ENCODE measurements at regions not wholly inside any gene's neighbourhood (a gene's known extent, or its start where the extent isn't known, plus 50 kb on each side); places are given as distances from the start of the nearest gene placed in this dataset.
"Not testable (repeated sequence)": the region's sequence is repeated elsewhere in the genome, so short reads cannot be mapped to it uniquely, and the experiment has no call there.

DNA sequence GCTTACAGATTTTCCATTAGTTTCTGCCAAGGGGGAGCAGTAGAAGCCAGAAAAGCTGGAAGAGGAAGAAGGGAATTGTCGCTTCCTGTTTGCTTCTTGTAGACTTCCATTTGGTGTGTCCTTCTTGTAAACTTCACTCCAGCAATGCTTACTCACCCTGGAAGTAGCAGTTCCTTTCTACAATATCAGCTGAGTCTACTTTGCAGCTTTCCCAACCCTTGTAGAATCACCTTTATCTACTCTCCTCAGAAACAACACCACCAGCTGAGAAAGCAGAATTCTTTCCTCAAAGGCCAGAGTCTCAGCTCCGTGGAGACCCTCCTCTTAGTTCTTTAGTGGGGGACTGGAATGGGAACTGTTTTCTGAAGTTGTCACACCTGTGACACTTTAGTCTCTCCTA lies 1136.7 kb upstream of the TMPRSS15 start:
- DNase-seq, result no peak

DNA sequence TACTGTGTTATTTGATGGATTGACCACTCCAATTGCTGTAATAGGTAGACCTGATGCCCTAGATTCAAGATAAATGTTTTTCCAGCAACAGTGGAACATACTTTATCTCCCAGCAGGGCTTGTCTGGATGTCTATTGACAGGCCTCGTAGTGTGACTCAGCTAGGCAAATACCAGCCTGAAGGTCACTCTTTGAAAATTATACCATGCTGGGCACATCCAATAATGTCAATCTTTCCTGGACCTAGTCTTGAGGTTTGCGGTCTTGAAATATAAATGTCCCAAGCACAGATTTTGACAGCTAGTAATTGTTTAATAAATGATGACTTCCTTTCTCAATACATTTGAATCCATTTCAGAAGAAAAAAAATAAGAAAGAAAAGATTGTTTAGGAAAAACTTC lies 1138.0 kb upstream of the TMPRSS15 start:
- no peak for DNase-seq

DNA sequence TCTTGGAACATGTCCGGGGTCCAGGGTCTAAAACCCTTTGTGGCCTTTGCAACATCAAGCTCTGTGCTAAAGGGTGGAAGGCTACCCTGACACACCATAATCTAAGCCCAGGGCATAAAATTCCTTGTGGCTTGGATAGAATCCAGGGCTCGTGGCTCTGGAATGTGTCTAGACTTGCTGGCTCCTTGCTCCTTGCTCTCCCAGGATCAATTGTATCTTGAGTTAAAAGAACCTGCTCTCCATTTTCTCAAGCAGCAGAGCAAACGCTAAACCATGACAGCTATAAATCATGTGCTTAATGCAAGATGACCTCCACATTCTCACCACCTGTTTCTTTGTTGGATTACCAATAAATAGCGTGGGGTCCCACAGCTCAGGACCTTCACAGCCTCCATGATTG lies 1140.9 kb upstream of the TMPRSS15 start:
- not testable (repeated sequence) for DNase-seq

DNA sequence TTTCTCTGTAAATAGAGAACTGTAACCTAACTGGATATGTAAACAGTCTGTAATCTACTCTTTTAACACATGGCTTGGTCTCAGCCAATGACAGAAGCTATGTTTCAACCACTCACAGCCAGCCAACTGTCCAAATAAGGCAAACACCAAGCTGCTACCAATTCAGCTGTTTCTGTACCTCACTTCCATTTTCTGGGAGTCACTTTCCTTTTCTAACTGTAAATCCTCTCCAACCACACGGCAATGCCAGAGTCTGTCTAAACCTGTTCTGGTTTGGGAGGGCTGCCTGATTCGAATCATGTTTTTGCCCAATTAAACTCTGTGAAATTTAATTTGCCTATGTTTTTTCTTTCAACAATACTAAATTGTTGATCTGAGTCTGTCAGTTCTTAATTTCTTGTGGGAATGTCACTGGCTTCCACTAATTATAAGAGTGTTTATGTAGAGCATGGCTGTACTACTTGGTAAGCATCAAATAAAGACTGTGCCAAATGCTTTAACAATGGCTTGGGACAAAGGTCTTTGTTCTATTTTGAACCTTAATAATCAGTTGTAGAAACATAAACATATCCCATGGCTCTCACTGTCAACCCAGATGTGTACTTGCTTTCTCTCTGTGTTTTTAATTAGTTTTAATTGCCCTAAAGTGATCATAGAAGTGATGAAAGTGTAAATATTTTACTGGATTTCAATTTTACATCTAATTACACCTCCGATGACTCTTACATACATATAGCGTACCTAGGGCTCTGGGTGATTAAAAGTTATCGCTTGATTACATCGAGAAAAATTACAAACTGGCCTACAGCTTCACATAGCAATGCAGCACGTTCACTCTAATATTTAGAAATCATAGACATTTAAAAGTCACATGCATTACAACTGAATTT lies 1144.6 kb upstream of the TMPRSS15 start:
- no peak for DNase-seq

DNA sequence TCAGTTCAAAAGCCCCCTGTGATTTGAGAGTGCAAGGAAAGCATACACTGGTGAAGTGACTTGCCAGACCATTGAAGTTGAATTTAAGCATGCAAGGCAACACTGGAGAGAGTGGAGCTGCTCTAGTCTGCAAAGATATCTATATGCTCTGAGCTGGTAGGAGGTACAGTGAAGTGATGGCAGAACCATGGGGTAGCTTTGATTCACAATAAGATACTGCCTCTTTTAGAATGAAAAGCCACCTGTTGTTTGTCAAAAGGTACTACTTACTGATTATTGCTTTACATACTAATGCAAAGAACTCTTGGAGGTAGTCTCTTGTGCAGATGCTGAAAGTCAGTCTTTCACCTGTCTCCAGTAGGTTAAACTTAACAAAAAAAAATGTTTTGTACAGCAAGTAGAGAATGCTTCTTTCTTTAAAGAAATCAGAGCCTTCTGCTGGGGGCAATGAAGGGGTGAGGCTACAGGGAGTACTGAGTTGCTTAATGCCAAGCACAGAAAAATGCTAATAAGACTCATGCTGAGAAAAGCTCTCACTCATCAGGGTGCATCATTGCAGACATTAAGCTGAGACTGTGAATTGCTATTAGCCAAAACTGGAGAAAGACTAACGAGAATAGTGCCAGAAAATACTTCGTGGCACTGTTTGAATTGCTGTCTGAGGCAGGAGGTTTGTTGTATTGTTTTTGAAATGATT lies 1150.5 kb upstream of the TMPRSS15 start:
- no peak for DNase-seq

DNA sequence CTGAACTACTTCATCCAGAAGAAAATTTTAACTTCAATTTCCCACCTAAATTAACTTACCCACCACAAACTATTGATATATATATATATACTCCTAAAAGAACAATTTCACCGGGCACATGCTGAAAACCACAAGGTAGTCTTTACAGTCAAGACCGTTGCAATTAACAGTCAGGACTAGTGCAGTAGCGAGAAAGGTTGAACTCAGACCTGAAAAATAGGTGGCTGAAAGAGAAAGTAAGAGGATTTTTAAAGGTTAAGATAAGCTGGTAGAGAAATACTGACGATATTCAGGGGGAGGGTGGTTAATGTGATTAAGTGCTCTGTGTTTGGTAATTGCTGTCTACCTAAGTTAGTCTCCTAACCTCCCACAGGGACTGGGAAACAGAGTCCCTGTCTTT lies 1153.5 kb upstream of the TMPRSS15 start:
- DNase-seq, result no peak

DNA sequence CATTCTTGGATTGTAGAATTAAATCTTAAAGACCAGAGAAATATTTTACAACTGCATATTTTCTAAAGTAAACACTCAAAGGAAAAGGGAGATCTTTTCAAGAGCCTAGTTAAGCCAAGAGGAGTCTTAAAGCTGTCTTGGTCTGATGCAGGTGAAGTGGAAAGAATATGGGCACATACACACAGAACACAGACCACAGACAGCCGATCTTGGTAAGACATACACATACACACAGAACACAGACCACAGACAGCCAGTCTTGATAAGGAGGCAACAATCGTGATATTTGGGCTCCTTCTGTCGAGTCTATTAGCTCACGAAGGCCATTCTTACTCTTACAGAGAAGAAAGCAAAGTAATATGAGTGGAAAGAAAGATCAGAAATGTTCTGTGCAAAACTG lies 1153.9 kb upstream of the TMPRSS15 start:
- DNase-seq, result no peak

DNA sequence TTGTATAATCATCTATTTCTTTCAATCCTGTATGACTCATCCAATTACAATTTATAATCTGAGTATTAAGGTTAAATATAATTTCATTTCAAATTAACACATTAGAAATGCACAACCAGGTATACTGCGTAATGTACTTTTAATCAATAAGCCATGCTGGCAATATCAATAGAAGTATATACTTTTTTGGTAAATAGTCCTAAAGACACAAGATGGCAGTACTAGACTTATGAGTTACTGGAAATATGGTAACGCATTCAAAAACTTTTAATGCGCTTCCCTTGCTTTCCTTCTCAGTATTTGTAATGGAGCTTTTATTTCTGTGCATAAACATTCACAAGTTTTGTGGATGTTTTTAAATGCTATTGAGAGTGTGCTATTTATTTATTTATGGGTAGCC lies 1162.0 kb upstream of the TMPRSS15 start:
- no peak for DNase-seq

DNA sequence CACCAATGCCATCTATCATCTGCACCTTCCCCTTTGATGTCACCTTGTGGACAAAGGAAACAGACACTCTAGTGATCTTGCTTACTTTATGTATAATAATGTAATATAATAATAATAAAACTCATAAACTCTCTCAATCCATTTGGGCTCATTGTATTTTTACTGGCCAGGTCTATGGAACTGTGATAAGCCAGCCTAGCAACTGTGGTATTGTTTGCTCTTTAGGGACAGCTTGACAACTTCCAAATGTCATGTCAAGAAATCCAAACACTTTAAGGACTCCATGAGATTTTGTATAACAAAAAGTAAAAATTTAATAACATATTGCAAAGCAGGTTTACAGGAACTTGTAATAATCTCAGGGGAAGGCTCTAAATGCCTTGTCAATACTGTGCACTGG lies 1163.4 kb upstream of the TMPRSS15 start:
- DNase-seq, result no peak

DNA sequence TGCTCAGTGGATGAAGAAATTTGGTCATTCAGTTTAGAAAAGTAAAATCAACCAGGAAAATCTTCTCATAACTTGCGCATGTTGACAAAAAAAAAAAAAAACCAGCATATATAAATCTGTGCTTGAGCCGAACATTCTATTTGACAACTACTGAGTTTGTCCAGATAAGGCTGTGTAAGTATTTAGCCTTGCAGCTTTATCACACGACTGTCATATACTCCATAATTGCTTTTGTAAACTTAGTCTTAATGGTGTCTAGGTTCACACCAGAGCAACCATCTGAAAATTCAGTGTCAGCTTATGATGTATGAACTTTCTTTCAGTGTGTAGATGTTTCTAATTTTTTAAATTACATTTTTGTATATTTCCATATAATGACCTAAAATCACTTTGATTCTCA lies 1173.8 kb upstream of the TMPRSS15 start:
- DNase-seq, result no peak

DNA sequence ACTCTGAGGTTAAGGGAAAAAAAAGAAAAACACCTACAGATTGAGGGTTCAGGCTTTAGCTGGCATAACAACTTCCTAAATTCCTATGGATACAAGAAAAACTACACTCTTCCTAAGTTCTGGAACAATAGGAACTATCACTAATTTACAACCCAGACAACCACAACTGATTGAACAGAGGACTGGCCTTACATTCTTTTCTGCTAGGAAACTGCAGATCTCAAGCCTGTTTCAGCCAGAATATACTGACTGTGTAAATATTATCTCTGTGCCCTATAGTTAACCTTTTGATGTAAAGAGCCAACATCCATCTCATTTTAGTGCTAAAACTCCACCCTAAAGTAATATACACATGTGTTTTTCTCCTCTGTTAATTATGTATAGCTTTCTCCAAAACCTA lies 1186.5 kb upstream of the TMPRSS15 start:
- no peak for DNase-seq

DNA sequence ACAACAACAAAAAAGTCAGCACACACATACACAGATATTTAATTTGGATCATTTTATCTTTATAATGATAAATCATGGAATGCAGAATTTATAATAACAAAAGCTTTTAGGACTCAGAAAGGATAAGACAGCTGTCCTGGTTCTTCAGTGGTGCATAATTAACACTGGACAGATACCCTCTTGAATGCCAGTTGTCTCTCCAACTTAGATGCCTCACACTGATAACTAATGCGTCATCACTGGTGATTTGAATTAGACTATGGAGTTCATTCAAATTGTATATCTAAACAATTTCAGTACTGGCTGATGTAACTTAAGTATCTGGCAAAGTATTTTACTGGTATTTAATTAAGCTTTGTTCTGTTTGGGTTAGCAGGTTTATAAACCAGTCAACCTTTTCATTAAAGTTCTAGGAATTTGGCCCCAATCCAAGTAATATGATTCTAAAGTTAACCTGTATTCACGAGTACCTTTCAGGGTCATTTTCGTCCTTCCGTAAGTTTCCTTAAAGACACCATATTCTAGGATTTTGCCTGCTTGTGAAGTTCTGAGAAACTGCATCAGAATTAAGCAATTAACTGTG lies 1199.5 kb upstream of the TMPRSS15 start:
- DNase-seq, result no peak

DNA sequence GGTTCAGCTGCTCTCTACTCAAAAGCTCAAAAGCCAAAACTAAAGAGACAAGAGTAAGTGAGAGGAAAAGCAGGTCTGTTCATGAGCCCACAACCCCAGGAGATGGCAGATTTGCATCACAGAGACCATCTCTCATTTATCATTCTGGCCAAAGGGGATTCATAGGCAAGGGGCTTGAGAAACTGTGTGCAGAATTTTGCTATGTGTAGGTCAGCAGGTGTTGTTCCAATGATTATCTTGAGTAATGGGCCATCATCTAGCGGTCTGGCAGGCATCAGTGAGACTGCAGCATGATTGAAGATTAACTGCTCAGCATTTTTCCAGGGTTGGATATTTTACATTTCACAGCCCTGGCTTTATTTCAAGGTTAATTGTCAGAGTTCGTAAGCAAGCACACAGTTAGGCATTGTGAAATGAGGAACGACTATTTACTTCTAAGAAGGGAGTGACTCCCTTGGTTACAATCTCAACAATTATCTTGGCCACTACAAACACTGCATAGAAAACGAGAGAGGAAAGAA lies 1204.6 kb upstream of the TMPRSS15 start:
- no peak for DNase-seq

DNA sequence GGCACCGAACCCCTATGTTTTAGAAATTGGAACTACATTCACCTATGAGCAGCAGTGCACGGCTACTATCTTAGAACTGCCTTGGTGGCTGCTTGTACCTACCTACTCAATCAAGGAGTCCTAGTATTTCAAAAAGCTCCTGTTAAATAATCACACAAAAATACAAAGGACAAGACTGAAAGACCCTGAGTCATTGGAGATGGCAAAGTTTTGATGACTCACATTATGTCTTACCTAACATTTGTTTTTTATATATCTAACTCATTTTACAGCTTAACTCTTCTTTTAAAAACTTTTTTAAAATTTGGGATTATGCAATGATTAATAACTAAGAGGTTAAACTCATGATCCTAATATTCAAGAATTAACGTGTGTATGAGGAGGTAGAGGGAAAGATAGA lies 1206.0 kb upstream of the TMPRSS15 start:
- DNase-seq, result no peak

DNA sequence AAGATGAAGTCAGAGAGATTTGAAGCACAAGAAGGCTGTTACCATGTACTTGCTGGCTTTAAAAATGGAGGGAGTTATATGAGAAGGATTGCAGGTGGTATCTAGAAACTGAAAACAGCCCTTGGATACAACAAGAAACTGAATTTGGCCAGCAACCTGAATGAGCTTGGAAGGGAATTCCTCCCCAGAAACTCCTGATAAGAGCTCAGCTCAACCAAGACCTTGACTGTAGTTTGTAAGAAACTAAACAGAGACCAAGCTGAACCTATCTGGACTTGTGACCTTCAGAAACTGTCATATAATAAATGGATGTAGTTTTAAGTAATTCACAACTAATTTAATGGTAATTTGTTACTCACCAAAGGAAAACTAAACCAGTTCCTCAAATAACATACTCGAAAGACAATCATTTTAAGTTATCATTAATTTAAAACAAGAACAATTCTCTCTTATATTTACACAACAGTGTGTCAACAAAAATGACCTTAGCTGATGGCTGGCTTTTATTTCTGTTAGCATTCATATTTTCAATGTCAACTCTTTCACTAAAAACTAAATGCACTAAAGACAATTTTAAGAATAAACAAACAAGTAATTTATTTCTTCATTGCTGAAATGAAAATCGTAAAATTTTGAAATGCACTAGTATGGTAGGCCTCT lies 1218.4 kb upstream of the TMPRSS15 start:
- DNase-seq, result no peak

DNA sequence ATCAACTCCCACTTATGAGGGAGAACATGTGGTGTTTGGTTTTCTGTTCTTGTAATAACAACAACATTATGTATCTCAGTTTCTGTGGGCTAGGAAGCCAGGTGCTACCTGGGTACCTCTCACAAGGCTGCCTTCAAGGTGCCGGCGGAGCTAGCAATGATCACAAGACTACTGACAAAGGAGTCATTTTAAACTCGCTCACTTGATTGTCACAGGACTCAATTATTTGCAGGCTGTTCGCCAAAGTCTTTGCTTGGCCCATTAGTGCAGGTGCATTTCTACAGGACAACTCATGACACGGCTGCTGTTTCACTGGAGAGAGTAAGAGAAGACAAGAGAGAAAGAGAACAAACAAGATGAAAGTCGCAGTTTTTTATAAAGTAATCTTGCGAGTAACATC lies 1237.4 kb upstream of the TMPRSS15 start:
- DNase-seq, result no peak

DNA sequence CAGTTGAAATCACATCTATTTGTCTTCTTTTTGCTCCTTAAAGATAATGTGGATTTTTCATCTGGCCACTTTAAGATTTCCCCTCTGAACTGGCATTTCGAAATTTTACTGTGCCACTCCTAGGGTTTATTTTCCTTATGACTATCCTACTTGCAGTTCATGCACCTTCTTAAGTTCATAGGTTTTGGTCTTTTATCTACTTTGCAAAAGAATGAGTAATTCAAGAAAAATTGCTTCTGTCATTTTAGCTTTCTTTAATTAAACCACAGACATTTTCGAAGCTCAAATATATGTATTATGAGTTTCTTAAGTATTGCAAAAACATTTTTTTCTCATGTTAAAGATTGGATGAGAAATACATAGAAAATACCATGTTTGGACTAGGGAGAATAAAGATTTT lies 1244.8 kb upstream of the TMPRSS15 start:
- DNase-seq, result no peak

DNA sequence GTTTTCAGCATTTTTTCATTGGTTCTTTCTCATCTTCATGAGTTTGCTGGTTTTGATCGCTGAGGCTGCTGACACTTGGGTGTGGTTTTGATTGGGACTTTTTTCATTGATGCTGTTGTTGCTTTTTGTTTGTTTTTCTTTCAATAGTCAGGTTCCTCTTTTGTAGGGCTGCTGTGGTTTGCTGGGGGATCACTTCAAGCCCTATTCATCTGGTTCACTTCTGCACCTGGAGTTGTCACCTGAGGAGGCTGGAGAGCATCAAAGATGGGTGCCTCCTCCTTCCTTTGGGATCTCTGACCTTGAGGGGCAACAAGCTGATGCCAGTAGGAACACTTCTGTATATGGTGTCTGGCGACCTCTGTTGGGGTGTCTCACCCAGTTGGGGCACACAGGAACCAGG lies 1279.9 kb upstream of the TMPRSS15 start:
- no peak for DNase-seq

DNA sequence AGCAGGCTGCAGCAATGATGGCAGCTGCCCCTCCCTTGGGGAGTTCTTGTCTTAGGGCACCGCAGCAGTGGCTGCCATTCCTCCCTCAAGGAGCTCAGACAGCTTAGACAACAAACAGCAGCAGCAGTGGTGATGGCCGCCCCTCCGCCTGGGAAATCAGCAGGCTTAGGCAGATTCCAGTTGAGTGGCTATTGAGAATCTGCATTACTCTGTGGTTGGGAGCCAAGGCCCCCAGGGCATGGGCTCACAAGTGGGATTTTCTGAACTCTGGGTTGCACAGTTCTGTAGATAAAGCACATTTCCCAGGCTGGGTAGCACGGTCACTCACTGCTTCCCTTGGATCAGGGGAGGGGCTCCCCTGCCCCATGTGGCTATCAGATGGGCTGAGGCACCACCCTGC lies 1280.7 kb upstream of the TMPRSS15 start:
- DNase-seq, result no peak

DNA sequence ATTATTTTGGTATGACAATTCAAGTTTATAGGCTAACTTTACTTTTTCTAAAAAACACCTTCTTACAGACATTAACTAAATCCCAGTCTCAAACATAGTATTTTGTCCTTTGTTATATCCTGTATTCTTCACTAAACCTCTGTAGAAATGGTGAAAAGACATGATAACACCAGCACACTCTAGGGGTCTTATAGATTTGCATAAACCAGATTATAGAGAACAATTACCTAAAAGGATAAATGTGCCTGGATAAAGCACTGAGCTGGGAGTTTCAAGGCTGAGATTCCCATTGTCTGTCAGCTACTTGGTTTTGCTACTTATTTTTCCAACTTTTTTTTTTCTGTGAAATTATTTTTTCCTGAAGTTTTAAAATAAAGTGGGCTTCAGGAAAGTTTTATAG lies 1288.6 kb upstream of the TMPRSS15 start:
- DNase-seq, result no peak

DNA sequence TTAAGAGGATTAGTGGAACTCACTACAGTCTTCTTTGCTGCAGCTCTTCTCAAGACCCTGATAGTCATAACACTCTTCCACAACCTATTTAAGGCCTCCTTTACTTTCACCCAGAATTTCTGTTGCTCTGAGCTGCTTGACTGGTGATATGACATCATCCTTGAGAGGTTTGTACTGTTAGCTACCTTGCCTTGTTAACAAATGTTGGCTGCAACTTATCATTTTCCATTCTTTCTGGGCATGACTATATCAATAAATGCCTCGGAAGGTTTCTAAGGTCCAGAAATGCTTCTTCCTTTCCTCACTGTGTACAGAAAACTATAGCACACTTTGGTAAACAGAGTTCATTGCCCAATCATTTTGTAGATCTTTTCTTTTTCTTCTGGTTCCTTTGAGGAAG lies 1292.2 kb upstream of the TMPRSS15 start:
- DNase-seq, result no peak

DNA sequence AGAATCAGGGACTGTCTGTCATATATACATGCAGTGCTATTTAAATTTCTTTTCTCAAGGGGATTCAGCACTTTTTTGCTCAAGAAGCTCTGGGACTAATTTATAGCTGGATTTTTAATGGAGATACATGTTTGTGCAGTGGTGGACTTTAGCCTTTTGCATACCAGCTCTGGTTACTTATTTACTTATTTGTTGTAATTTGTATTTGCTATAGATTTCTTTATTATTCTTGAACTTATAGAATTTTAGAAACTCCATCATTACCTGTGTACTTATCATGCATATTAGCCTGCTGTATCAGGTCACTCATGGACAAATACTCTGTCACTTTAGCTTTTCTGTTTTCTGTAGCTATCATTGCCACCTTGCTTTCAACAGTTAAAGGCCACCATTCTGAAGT lies 1296.9 kb upstream of the TMPRSS15 start:
- no peak for DNase-seq

DNA sequence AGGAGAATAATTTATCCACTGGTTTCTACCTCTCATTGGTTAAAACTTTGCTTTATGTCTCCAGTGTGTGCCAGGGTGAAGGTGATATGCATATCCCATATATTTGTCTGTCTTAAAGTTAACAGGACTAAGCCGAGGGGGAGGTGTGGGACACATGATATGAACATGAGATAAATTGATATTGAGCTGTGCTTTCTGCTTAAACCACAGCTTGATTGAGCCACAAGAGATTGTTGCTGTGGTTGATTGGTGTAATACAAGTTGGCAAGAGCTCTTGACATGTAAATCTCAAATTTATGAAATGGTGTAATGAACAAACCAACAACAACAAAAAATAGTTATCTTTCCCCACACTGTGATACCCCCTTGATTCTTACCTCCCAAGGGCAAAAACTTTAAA lies 1295.5 kb upstream of the NCAM2 start:
- no peak for DNase-seq
